T-helper 2 cell treated with Interferon-gamma antibody and Interleukin-4, amounts not matched to agents 5 μg/mL and 100 μg/mL, for 36 hours (primary cell): ENCODE measurements at regions not wholly inside any gene's neighbourhood (a gene's known extent, or its start where the extent isn't known, plus 50 kb on each side); places are given as distances from the start of the nearest gene placed in this dataset.

Source experiments
- DNase-seq: peaks from one replicate; pipeline ENCODE4 v3.0.0; 2021; ENCODE audit warnings: low spot score
- H3K27ac Mint-ChIP-seq: one replicate; pipeline ENCODE4 v1.8.0; 2021; ENCODE audit warnings: mild to moderate bottlenecking, mixed read lengths
- H3K27me3 Mint-ChIP-seq: one replicate; pipeline ENCODE4 v1.8.0; 2021; ENCODE audit warnings: low read depth, mixed read lengths
- H3K36me3 Mint-ChIP-seq: one replicate; pipeline ENCODE4 v1.8.0; 2021; ENCODE audit warnings: low read depth, mixed read lengths
- H3K4me1 Mint-ChIP-seq: one replicate; pipeline ENCODE4 v1.8.0; 2021; ENCODE audit warnings: low read depth, mixed read lengths
- H3K4me3 Mint-ChIP-seq: one replicate; pipeline ENCODE4 v1.8.0; 2022; ENCODE audit warnings: mild to moderate bottlenecking, moderate library complexity, mixed read lengths
- H3K9me3 Mint-ChIP-seq: one replicate; pipeline ENCODE4 v1.8.0; 2021; ENCODE audit warnings: mixed read lengths

- Mint-ChIP-seq H3K27ac (no peak overlapping the region), H3K36me3 (no peaks in the 10 kb centered on the region), H3K4me3 (no peak overlapping the region), H3K4me1 (peaks cover 10% of the 10 kb centered on the region), H3K27me3 (peaks cover 3% of the 10 kb centered on the region), H3K9me3 (no peaks in the 10 kb centered on the region)
- DNase-seq = no peak
These were observed 205.0 kb upstream of the TET2 start for GRCh38 chr4:104941661-104942062.

DNA sequence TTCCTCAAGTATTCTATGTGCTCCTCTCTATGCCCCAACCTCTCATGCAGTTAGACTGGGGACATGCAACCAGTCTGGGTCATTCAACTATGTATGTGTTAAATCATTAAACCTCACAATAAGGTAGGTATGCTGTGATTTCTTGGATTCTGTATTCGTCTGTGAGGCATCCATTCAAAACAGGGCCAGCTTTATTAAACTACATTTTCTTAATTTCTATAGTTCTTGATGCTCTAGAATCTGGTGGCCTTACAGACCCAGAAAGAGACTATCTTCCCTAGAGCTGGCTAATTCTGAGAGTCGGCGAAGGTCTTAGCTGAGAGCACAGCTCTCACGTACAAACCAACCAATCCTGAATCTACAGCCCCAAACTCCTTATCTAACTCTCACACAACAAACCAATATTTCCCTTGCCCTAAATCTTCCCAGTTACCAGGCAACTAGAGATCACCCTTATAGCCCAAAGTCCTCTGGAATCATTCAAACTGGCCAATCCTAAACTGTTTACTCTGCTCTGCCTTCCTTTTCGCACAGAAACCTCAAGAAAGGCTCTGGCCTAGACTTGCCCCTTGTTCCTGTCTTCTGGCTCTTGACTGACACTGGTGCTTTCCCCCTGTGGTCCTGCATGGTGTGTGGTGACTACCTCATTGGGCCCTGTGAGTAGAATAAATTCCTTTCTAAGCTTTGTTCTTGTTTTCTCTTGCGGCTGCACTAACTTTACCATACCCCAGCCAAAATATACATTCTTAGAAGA lies 203.5 kb upstream of the TET2 start:
- H3K36me3 Mint-ChIP-seq = no peaks in the 10 kb centered on the region
- peaks cover 7% of the 10 kb centered on the region for H3K27me3 Mint-ChIP-seq
- no peak for DNase-seq
- no peak overlapping the region for H3K4me3 Mint-ChIP-seq
- no peaks in the 10 kb centered on the region for H3K9me3 Mint-ChIP-seq
- no peak overlapping the region for H3K27ac Mint-ChIP-seq
- H3K4me1 Mint-ChIP-seq = peaks cover 10% of the 10 kb centered on the region

GRCh38 chr4:104944596-104944995 lies 202.1 kb upstream of the TET2 start:
- peaks cover 4% of the 10 kb centered on the region for H3K4me1 Mint-ChIP-seq

GRCh38 chr4:104964410-104965175 lies 182.1 kb upstream of the TET2 start:
- peaks cover 3% of the 10 kb centered on the region for H3K27me3 Mint-ChIP-seq

More at GRCh38 chr4:104944596-104944995, 202.1 kb upstream of the TET2 start:
- H3K4me3 Mint-ChIP-seq = no peak overlapping the region
- peaks cover 9% of the 10 kb centered on the region for H3K27me3 Mint-ChIP-seq
- no peak overlapping the region for H3K27ac Mint-ChIP-seq
- H3K9me3 Mint-ChIP-seq = no peaks in the 10 kb centered on the region
- no peaks in the 10 kb centered on the region for H3K36me3 Mint-ChIP-seq
- no peak for DNase-seq

DNA sequence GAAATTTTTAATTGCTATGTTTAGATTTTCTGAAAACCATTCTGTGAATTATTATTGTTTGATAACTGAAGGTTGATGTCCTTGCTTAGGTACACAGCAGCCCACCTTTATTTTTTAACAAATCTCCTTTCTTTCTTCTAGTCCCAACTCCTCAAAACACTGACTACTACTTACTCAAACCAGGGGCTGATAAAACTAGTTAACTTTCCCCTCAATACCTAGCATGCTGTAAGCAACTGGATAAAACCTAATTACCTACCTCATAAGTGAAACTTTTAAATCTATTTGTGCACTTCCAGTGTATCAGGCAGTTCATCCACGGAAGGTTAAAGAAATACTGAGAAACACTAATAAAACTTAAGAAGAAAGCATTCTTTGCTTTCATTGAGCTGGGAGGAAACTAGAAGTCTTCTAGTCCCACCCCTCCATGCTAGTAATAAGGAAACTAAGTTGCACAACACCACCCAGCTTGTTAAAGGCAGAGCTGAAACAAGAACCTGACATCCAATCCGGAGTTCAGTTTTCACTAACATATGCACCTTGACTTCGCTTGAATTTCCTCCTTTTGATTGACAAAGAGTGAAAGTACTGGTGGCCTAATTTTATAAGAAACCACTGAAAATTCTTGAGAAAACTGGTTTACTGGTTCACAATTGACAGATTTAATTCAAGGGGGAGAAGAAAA lies 180.2 kb upstream of the TET2 start:
- peak; percentile 55 for DNase-seq
- H3K27ac Mint-ChIP-seq = peak overlapping the region; percentile 97
- H3K36me3 Mint-ChIP-seq = peaks cover 5% of the 10 kb centered on the region
- H3K4me1 Mint-ChIP-seq = peaks cover 34% of the 10 kb centered on the region
- peaks cover 3% of the 10 kb centered on the region for H3K27me3 Mint-ChIP-seq
- peaks cover 9% of the 10 kb centered on the region for H3K9me3 Mint-ChIP-seq
- peak overlapping the region; percentile 88 for H3K4me3 Mint-ChIP-seq

More at GRCh38 chr4:104964410-104965175, 182.1 kb upstream of the TET2 start:
- Mint-ChIP-seq H3K4me1 (peaks cover 26% of the 10 kb centered on the region), H3K36me3 (peaks cover 7% of the 10 kb centered on the region), H3K27ac (no peak overlapping the region), H3K4me3 (no peak overlapping the region), H3K9me3 (peaks cover 13% of the 10 kb centered on the region)
- no peak for DNase-seq

GRCh38 chr4:104967034-104967401 lies 179.7 kb upstream of the TET2 start:
- Mint-ChIP-seq H3K4me3 (peak overlapping the region; percentile 88), H3K27ac (peak overlapping the region; percentile 97)

DNA sequence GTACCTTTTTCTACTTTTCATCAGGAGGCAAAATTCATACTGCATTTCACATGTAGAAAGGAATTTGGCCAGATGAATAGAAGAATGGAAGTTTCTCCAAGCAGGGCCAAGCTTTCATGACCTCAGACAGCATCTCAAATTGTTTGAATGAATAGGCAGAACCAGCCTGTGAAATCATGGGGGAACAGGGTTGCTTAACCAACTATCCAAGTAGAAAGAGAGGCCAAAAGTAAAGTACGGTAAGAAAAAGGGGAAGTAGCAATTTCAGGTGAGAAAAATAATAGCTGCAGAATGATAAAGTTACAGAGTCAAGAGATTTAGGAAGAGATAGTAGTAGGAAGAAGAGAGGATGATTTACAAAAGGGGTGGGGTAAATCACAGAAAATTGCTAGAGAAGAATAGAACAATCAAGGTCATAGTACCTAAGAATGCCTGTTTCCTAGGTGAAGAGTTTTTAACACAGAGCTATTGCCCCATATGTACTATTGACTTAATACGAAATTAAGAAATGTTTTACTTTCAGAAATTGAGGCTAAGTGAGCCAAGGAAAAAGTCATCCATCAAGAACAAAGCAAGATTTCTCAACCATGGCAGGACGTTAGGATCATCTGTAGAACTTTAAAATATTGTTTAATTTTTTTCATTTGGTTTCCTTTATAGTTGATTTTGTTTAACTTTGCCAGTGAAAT lies 177.1 kb upstream of the TET2 start:
- peaks cover 51% of the 10 kb centered on the region for H3K4me1 Mint-ChIP-seq
- H3K4me3 Mint-ChIP-seq = no peak overlapping the region
- peaks cover 3% of the 10 kb centered on the region for H3K9me3 Mint-ChIP-seq
- DNase-seq = no peak
- peaks cover 3% of the 10 kb centered on the region for H3K27me3 Mint-ChIP-seq
- no peak overlapping the region for H3K27ac Mint-ChIP-seq
- peaks cover 5% of the 10 kb centered on the region for H3K36me3 Mint-ChIP-seq

More at GRCh38 chr4:104967034-104967401, 179.7 kb upstream of the TET2 start:
- Mint-ChIP-seq H3K36me3 (peaks cover 5% of the 10 kb centered on the region), H3K4me1 (peaks cover 38% of the 10 kb centered on the region), H3K9me3 (peaks cover 6% of the 10 kb centered on the region), H3K27me3 (peaks cover 3% of the 10 kb centered on the region)
- no peak for DNase-seq

GRCh38 chr4:104971462-104971861 lies 175.2 kb upstream of the TET2 start:
- Mint-ChIP-seq H3K27me3 (peaks cover 3% of the 10 kb centered on the region), H3K27ac (no peak overlapping the region)

DNA sequence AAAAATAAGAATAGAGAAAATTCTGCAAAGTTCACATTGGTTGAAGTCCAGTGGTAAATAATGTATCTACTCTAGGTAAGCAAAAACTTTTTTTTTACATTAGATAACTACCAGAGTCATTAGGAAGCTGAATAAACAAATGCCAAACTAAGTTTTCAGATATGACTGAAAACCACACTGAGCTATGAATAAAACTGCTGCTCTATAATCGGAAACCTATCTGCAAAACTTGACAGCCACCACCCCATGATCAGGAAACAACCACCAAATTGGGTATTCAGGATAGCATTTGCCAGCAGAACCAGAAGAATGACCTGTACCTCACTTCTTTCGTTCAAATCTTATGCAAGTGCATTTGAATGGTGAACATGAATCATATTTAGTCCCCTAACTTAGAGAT lies 173.0 kb upstream of the TET2 start:
- H3K27me3 Mint-ChIP-seq = peaks cover 3% of the 10 kb centered on the region
- H3K36me3 Mint-ChIP-seq = peaks cover 2% of the 10 kb centered on the region
- H3K27ac Mint-ChIP-seq = no peak overlapping the region
- no peak overlapping the region for H3K4me3 Mint-ChIP-seq
- DNase-seq = no peak
- H3K9me3 Mint-ChIP-seq = no peaks in the 10 kb centered on the region
- peaks cover 29% of the 10 kb centered on the region for H3K4me1 Mint-ChIP-seq

More at GRCh38 chr4:104971462-104971861, 175.2 kb upstream of the TET2 start:
- H3K9me3 Mint-ChIP-seq = no peaks in the 10 kb centered on the region
- no peak overlapping the region for H3K4me3 Mint-ChIP-seq
- DNase-seq = no peak
- peaks cover 4% of the 10 kb centered on the region for H3K36me3 Mint-ChIP-seq
- peaks cover 35% of the 10 kb centered on the region for H3K4me1 Mint-ChIP-seq

DNA sequence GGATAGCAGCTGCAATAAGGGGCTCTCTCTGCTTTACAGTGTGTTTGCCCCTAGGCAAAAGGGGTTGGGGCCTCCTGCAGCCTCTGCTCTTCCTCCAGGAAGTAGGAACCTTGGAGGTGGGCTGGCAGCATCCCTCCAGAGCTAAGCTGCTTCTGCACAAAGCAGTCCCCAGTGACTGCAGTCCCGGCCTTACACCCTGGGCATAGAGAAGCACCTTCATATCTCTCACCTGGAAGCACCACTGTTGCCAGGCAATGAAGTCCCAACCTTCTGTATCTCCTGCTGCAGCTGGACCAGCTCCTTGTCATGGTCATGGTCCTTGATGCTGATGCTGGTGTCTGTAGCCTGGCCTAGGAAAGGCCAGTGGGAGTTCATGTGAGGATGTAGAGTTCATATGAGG lies 171.1 kb upstream of the TET2 start:
- Mint-ChIP-seq H3K9me3 (peaks cover 15% of the 10 kb centered on the region), H3K27ac (no peak overlapping the region), H3K4me3 (no peak overlapping the region), H3K36me3 (peaks cover 2% of the 10 kb centered on the region), H3K27me3 (no peaks in the 10 kb centered on the region), H3K4me1 (peaks cover 25% of the 10 kb centered on the region)
- DNase-seq = no peak

DNA sequence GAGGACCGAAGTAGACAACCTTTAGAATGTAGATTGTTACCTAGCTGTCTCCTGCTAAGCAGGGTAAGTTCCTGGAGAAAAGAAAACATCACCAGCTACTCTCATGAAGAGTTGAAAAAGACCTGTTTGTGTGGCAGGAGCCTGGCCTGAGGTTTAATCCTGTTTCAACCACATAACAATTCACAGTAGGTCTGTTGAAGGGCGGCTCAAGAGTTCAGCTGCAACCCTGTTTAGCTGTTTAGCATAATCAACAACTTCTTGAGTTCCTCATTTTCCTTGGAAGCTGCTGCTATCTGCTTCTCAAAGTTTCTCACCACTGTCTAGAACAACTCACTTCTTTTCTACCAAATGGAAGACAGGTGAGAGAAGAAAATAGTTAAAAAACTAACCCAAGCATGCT lies 170.4 kb upstream of the TET2 start:
- peaks cover 4% of the 10 kb centered on the region for H3K27me3 Mint-ChIP-seq
- peaks cover 20% of the 10 kb centered on the region for H3K9me3 Mint-ChIP-seq
- no peak overlapping the region for H3K27ac Mint-ChIP-seq
- peaks cover 20% of the 10 kb centered on the region for H3K4me1 Mint-ChIP-seq
- no peak for DNase-seq
- H3K4me3 Mint-ChIP-seq = no peak overlapping the region
- peaks cover 2% of the 10 kb centered on the region for H3K36me3 Mint-ChIP-seq

DNA sequence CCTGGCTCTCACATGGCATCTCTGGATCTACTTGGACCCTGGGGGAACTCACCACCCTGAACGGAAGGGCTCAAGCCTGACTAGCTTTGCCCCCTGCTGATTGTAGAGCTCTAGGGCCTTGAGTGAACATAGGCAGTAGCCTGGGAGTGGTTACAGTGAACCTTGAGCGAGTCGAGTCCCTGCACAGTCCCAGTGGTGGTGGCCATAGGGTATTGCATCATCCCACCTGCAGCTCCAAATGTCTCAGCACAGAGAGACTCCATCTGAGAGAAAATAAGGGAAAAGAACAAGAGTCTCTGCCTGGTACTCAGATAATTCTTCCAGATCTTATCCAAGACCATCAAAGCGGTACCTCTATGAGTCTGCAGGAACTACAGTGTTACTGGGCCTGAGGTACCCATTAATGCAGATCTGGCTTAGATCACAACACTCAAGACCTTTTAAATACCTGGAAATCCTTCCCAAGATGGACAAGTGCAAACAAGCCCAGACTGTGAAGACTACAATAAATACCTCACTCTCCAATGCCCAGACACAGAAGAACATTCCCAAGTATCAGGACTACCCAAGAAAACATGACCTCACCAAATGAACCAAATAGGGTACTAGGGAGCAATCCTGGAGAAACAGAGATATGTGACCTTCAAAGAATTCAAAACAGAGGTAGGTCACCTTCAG lies 167.5 kb upstream of the TET2 start:
- Mint-ChIP-seq H3K27me3 (peaks cover 10% of the 10 kb centered on the region), H3K36me3 (peaks cover 2% of the 10 kb centered on the region), H3K9me3 (peaks cover 26% of the 10 kb centered on the region), H3K4me3 (no peak overlapping the region), H3K4me1 (peaks cover 6% of the 10 kb centered on the region), H3K27ac (no peak overlapping the region)
- DNase-seq = no peak

- Mint-ChIP-seq H3K9me3 (peaks cover 26% of the 10 kb centered on the region), H3K27me3 (peaks cover 10% of the 10 kb centered on the region), H3K4me3 (no peak overlapping the region), H3K4me1 (peaks cover 6% of the 10 kb centered on the region), H3K27ac (no peak overlapping the region), H3K36me3 (peaks cover 2% of the 10 kb centered on the region)
- no peak for DNase-seq
These were observed 163.0 kb upstream of the TET2 start for GRCh38 chr4:104983615-104984179.
